IPS-15b (cell line): ENCODE measurements at regions not wholly inside any gene's neighbourhood (a gene's known extent, or its start where the extent isn't known, plus 50 kb on each side); places are given as distances from the start of the nearest gene placed in this dataset.

Experiments
- H3K27me3 ChIP-seq: one replicate; pipeline ENCODE4 v1.6.1; 2013; ENCODE audit warnings: low read length; ENCODE audit not compliant: control insufficient read depth, insufficient read depth
- H3K36me3 ChIP-seq: one replicate; pipeline ENCODE4 v1.6.1; 2013; ENCODE audit warnings: low read length; ENCODE audit not compliant: control insufficient read depth, insufficient read depth
- H3K4me1 ChIP-seq: one replicate; pipeline ENCODE4 v1.6.1; 2013; ENCODE audit warnings: mild to moderate bottlenecking, low read length; ENCODE audit not compliant: control insufficient read depth, insufficient read depth
- H3K4me3 ChIP-seq: one replicate; pipeline ENCODE4 v1.5.1; 2013; ENCODE audit warnings: low read depth, low read length
- H3K9ac ChIP-seq: one replicate; pipeline ENCODE4 v1.6.1; 2013; ENCODE audit warnings: low read depth, mild to moderate bottlenecking, low read length
- H3K9me3 ChIP-seq: one replicate; pipeline ENCODE4 v1.6.1; 2013; ENCODE audit warnings: mild to moderate bottlenecking, low read length; ENCODE audit not compliant: control insufficient read depth, insufficient read depth

GRCh38 chr5:125226825-125227224 is 480.4 kb upstream of the ZNF608 start:
- H3K9me3 ChIP-seq = no peaks in the 10 kb centered on the region
- no peaks in the 10 kb centered on the region for H3K27me3 ChIP-seq
- no peak overlapping the region for H3K4me3 ChIP-seq
- no peak overlapping the region for H3K9ac ChIP-seq
- no peaks in the 10 kb centered on the region for H3K36me3 ChIP-seq
- H3K4me1 ChIP-seq = no peaks in the 10 kb centered on the region

- Histone ChIP-seq H3K36me3 (no peaks in the 10 kb centered on the region), H3K27me3 (no peaks in the 10 kb centered on the region), H3K4me3 (no peak overlapping the region), H3K9me3 (no peaks in the 10 kb centered on the region), H3K9ac (no peak overlapping the region), H3K4me1 (no peaks in the 10 kb centered on the region)
These were observed 481.1 kb upstream of the ZNF608 start for GRCh38 chr5:125227333-125228095.

- no peaks in the 10 kb centered on the region for H3K36me3 ChIP-seq
- H3K27me3 ChIP-seq = no peaks in the 10 kb centered on the region
- no peak overlapping the region for H3K9ac ChIP-seq
- no peaks in the 10 kb centered on the region for H3K4me1 ChIP-seq
- no peak overlapping the region for H3K4me3 ChIP-seq
- no peaks in the 10 kb centered on the region for H3K9me3 ChIP-seq
These were observed 482.1 kb upstream of the ZNF608 start for GRCh38 chr5:125228363-125229070.

- Histone ChIP-seq H3K4me1 (no peaks in the 10 kb centered on the region), H3K9me3 (no peaks in the 10 kb centered on the region), H3K9ac (no peak overlapping the region), H3K4me3 (no peak overlapping the region), H3K36me3 (no peaks in the 10 kb centered on the region), H3K27me3 (no peaks in the 10 kb centered on the region)
These were observed 483.1 kb upstream of the ZNF608 start for GRCh38 chr5:125229556-125229955.

GRCh38 chr5:125232779-125233230 is 486.4 kb upstream of the ZNF608 start:
- Histone ChIP-seq H3K4me3 (no peak overlapping the region), H3K9ac (no peak overlapping the region), H3K27me3 (no peaks in the 10 kb centered on the region), H3K36me3 (no peaks in the 10 kb centered on the region), H3K4me1 (peaks cover 19% of the 10 kb centered on the region), H3K9me3 (no peaks in the 10 kb centered on the region)

GRCh38 chr5:125233944-125234343 is 487.5 kb upstream of the ZNF608 start:
- Histone ChIP-seq H3K36me3 (no peaks in the 10 kb centered on the region), H3K9ac (no peak overlapping the region), H3K9me3 (no peaks in the 10 kb centered on the region), H3K4me3 (no peak overlapping the region), H3K27me3 (no peaks in the 10 kb centered on the region), H3K4me1 (peaks cover 19% of the 10 kb centered on the region)

GRCh38 chr5:125236007-125236406 is 489.6 kb upstream of the ZNF608 start:
- H3K36me3 ChIP-seq = no peaks in the 10 kb centered on the region
- no peak overlapping the region for H3K9ac ChIP-seq
- no peaks in the 10 kb centered on the region for H3K27me3 ChIP-seq
- peaks cover 19% of the 10 kb centered on the region for H3K4me1 ChIP-seq
- no peaks in the 10 kb centered on the region for H3K9me3 ChIP-seq
- H3K4me3 ChIP-seq = no peak overlapping the region

GRCh38 chr5:125236981-125237380 is 490.5 kb upstream of the ZNF608 start:
- Histone ChIP-seq H3K4me3 (no peak overlapping the region), H3K9me3 (no peaks in the 10 kb centered on the region), H3K36me3 (no peaks in the 10 kb centered on the region), H3K9ac (no peak overlapping the region), H3K4me1 (peaks cover 19% of the 10 kb centered on the region), H3K27me3 (no peaks in the 10 kb centered on the region)

GRCh38 chr5:125244531-125244930 is 498.1 kb upstream of the ZNF608 start:
- no peaks in the 10 kb centered on the region for H3K27me3 ChIP-seq
- no peaks in the 10 kb centered on the region for H3K9me3 ChIP-seq
- H3K4me3 ChIP-seq = no peak overlapping the region
- H3K9ac ChIP-seq = no peak overlapping the region
- H3K4me1 ChIP-seq = no peaks in the 10 kb centered on the region
- no peaks in the 10 kb centered on the region for H3K36me3 ChIP-seq

- Histone ChIP-seq H3K9ac (no peak overlapping the region), H3K36me3 (no peaks in the 10 kb centered on the region), H3K4me3 (no peak overlapping the region), H3K4me1 (no peaks in the 10 kb centered on the region), H3K27me3 (no peaks in the 10 kb centered on the region), H3K9me3 (no peaks in the 10 kb centered on the region)
These were observed 498.8 kb upstream of the ZNF608 start for GRCh38 chr5:125245216-125245615.

- Histone ChIP-seq H3K4me1 (no peaks in the 10 kb centered on the region), H3K36me3 (peaks cover 5% of the 10 kb centered on the region), H3K9ac (no peak overlapping the region), H3K4me3 (no peak overlapping the region), H3K9me3 (peaks cover 18% of the 10 kb centered on the region), H3K27me3 (no peaks in the 10 kb centered on the region)
These were observed 503.0 kb upstream of the ZNF608 start for GRCh38 chr5:125249400-125249799.

- Histone ChIP-seq H3K27me3 (no peaks in the 10 kb centered on the region), H3K4me1 (no peaks in the 10 kb centered on the region), H3K9ac (no peak overlapping the region), H3K9me3 (peaks cover 21% of the 10 kb centered on the region), H3K4me3 (no peak overlapping the region), H3K36me3 (peaks cover 5% of the 10 kb centered on the region)
These were observed 505.3 kb upstream of the ZNF608 start for GRCh38 chr5:125251703-125252102.
